ENCODE measurements at regions not wholly inside any gene's neighbourhood (a gene's known extent, or its start where the extent isn't known, plus 50 kb on each side); places are given as distances from the start of the nearest gene placed in this dataset.

GRCh38 chr12:131586269-131586668 lies 124.6 kb upstream of the SFSWAP start:
- no TSS peak for BruUV-seq (replicated peaks)
- DNase-seq (no peak), ATAC-seq (ENCODE audit: low read depth) (no peak)
- H2AFZ ChIP-seq (replicated peaks; ENCODE audit: low read length, poor library complexity) = no peak overlapping the region
- no peaks in the 10 kb centered on the region for H3K9me1 ChIP-seq (ENCODE audit: insufficient read depth, low read length)
- no peak overlapping the region for H3K27ac ChIP-seq (ENCODE audit: insufficient read depth, low read length)
- no peak overlapping the region for H3K9ac ChIP-seq (ENCODE audit: low read depth, low read length)
- no peak overlapping the region for H3K4me3 ChIP-seq (ENCODE audit: insufficient read depth, low read depth, low read length)
- H3K23ac ChIP-seq (ENCODE audit: low read depth, low read length) = no peak overlapping the region
- dilution Hi-C loops (cut with HindIII; ENCODE audit: low sequenced_read_pairs, unreplicated experiment) = no loop called here
- no peaks in the 10 kb centered on the region for H3K4me1 ChIP-seq (ENCODE audit: control insufficient read depth, insufficient read depth, low read length)
- H3K56ac ChIP-seq (ENCODE audit: extremely low read depth, insufficient read depth, low read length) = no peak overlapping the region
- no peak overlapping the region for H3K18ac ChIP-seq (ENCODE audit: low read depth, low read length)
- H2BK120ac ChIP-seq (ENCODE audit: low read depth, low read length) = no peak overlapping the region
- ChIA-PET CTCF (no interaction called here), POLR2A (ENCODE audit: unreplicated experiment) (no interaction called here)
- 53% methylated on average over 3 of the region's 9 CpGs; no CpG with 5 or more reads in 1 of the 2 experiments for WGBS, 2 experiments (ENCODE audit: extremely low coverage in 2 of 2, insufficient read length in 1 of 2)
- H2AK9ac ChIP-seq (replicated peaks; ENCODE audit: low read depth, low read length, poor library complexity) = no peak overlapping the region
- in situ Hi-C loops (cut with MboI; ENCODE audit: low sequenced_read_pairs) = no loop called here
- no peak overlapping the region for H2BK20ac ChIP-seq (ENCODE audit: low read depth, low read length)
- H3K9me3 ChIP-seq (ENCODE audit: control insufficient read depth, insufficient read depth, low read length) = peaks cover 34% of the 10 kb centered on the region
- TF ChIP-seq MAFK (IDR thresholded peaks at IDR 0.05; ENCODE audit: low read depth, low read length) = no peak
- no peak for TF ChIP-seq RAD21 (IDR thresholded peaks at IDR 0.05; ENCODE audit: low read length)
- no peak for TF ChIP-seq ELK1 (IDR thresholded peaks at IDR 0.05; ENCODE audit: borderline replicate concordance, low read depth, low read length)
- no peak for TF ChIP-seq MAZ (IDR thresholded peaks at IDR 0.05; ENCODE audit: borderline replicate concordance, low read depth, low read length)
- TF ChIP-seq SMC3 (IDR thresholded peaks at IDR 0.05; ENCODE audit: low read depth, low read length) = no peak
- TF ChIP-seq CEBPB (IDR thresholded peaks at IDR 0.05; ENCODE audit: low read depth, low read length) = no peak
- no peak for TF ChIP-seq FOS (IDR thresholded peaks at IDR 0.05; ENCODE audit: low read depth, low read length)
- no peak for TF ChIP-seq POLR2A (IDR thresholded peaks at IDR 0.05; ENCODE audit: low read depth, low read length)
- TF ChIP-seq CHD1 (IDR thresholded peaks at IDR 0.05; ENCODE audit: low read depth, low read length) = no peak
- TF ChIP-seq BHLHE40 (IDR thresholded peaks at IDR 0.05; ENCODE audit: low read depth, low read length) = no peak
- no peak for TF ChIP-seq RCOR1 (IDR thresholded peaks at IDR 0.05; ENCODE audit: insufficient replicate concordance, low read length)
- TF ChIP-seq MXI1 (IDR thresholded peaks at IDR 0.05; ENCODE audit: borderline replicate concordance, low read depth, low read length) = no peak
- no peak for TF ChIP-seq NFE2L2 (IDR thresholded peaks at IDR 0.05; ENCODE audit: low read depth, low read length)
- no peak for TF ChIP-seq CTCF (conservative IDR thresholded peaks at IDR 0.05; ENCODE audit: low read depth, low read length)
- TF ChIP-seq USF2 (IDR thresholded peaks at IDR 0.05; ENCODE audit: low read depth, low read length) = no peak
- H4K5ac ChIP-seq (ENCODE audit: low read depth, low read length) = no peak overlapping the region
- H3K27me3 ChIP-seq (ENCODE audit: control insufficient read depth, insufficient read depth, low read length) = no peaks in the 10 kb centered on the region
- H4K20me1 ChIP-seq (ENCODE audit: insufficient read depth, low read length) = no peaks in the 10 kb centered on the region
- intact Hi-C loops (cut with micrococcal nuclease) = no loop called here
- no peak overlapping the region for H4K8ac ChIP-seq (ENCODE audit: low read depth in 2 of 2, low read length in 2 of 2)
- no peaks in the 10 kb centered on the region for H3K36me3 ChIP-seq (ENCODE audit: control insufficient read depth, insufficient read depth, low read length)
- no peak overlapping the region for H4K91ac ChIP-seq (ENCODE audit: insufficient read depth, low read depth, low read length)
- no peak overlapping the region for H2AK5ac ChIP-seq (ENCODE audit: low read depth, low read length)
- H2BK15ac ChIP-seq (ENCODE audit: low read depth, low read length) = no peak overlapping the region
- no peak overlapping the region for H3K4ac ChIP-seq (ENCODE audit: low read depth, low read length)
- no peak overlapping the region for H2BK5ac ChIP-seq (ENCODE audit: low read depth, low read length, poor library complexity, severe bottlenecking)
- no peaks in the 10 kb centered on the region for H3K79me1 ChIP-seq (ENCODE audit: low read depth in 1 of 2, low read length in 2 of 2)
- no peak overlapping the region for H3K4me2 ChIP-seq (ENCODE audit: low read depth, low read length)
- no peak overlapping the region for H3K14ac ChIP-seq (replicated peaks; ENCODE audit: low read depth, low read length)

All from IMR-90 (cell line).